ENCODE measurements at regions not wholly inside any gene's neighbourhood (a gene's known extent, or its start where the extent isn't known, plus 50 kb on each side); places are given as distances from the start of the nearest gene placed in this dataset.

DNA sequence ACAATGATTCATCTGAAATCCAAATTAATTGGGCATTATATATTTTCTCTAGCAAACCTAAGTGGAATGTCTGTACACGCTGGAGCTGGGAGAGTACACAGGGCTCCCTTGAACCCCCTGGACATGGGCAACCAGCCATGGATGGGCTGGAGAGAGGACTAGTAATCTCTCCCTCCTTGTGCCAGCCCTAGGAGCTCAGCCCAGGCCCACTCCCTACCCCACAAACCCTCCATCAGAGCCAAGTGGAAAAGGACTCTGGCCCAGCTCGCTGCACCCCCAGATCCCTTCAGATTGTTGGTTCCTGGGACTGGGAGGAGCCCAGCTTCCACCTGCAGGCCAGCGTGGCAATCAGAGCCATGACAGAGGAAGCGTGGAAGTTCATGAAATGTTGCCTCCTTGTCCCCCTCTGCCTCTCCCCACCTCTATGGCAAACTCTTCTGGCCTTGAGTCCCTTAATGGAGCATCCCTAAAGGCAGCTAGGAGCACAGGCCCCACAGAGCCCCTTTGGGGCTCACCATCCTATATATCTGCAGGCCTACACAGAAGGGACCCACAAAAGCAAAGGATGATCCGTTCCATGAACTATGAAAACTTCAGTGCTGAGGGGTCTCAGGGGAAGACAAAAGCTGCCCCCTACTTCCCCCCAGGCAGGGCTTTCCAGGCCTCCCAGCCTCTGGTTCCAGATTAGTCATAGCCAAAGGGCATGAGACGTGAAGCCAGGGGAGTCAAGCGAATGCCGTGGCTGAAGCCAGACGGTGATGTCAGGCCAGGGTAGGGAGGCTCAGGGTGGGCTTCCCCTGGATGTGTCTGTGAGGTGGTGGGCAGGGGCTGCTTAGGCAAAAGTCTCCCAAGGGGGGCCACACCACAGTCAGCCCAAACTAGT lies 126.4 kb upstream of the MAFB start:
- CTCF ChIA-PET: no interaction called here
- no peaks in the 10 kb centered on the region for H3K4me1 ChIP-seq (ENCODE audit: control insufficient read depth, extremely low read depth, insufficient read depth, low read length)
- H3K79me2 ChIP-seq (ENCODE audit: control insufficient read depth, insufficient read depth, low read length): no peaks in the 10 kb centered on the region
- no peaks in the 10 kb centered on the region for H3K9me1 ChIP-seq (replicated peaks; ENCODE audit: control insufficient read depth, extremely low read depth, insufficient read depth, low read length)
- no TSS peak for BruUV-seq (replicated peaks)
- H3K4me2 ChIP-seq (ENCODE audit: insufficient read depth, low read length): no peak overlapping the region
- no peak overlapping the region for H3K9ac ChIP-seq (replicated peaks; ENCODE audit: extremely low read depth, insufficient read depth, low read length)
- dilution Hi-C loops (cut with MboI; ENCODE audit: extremely low pct_ligation_motif_present, low sequenced_read_pairs) (no loop called here), intact Hi-C loops (cut with micrococcal nuclease) (no loop called here)
- no peaks in the 10 kb centered on the region for H3K9me3 ChIP-seq (replicated peaks; ENCODE audit: control insufficient read depth, insufficient read depth, low read length)
- no peaks in the 10 kb centered on the region for H3K36me3 ChIP-seq (ENCODE audit: control insufficient read depth in 2 of 2, extremely low read depth in 1 of 2, insufficient read depth in 2 of 2, low read length in 2 of 2)
- H3K4me3 ChIP-seq (replicated peaks in 1 of 3; ENCODE audit: insufficient read depth in 1 of 3, low read depth in 1 of 3, low read length in 3 of 3): no peak overlapping the region
- DNase-seq (ENCODE audit: low read depth, low spot score) (no peak), FAIRE-seq (no peak)
- no peaks in the 10 kb centered on the region for H3K27me3 ChIP-seq (ENCODE audit: control insufficient read depth in 2 of 2, insufficient read depth in 2 of 2, low read length in 2 of 2)
- no peak overlapping the region for H3K27ac ChIP-seq (ENCODE audit: insufficient read depth, low read depth, low read length)
- no peak for TF ChIP-seq POLR2AphosphoS5 (IDR thresholded peaks at IDR 0.05; ENCODE audit: insufficient read depth, low read depth, low read length)
- TF ChIP-seq EZH2 (IDR thresholded peaks at IDR 0.05; ENCODE audit: borderline replicate concordance, low read depth, low read length, severe bottlenecking): no peak
- TF ChIP-seq JUN (IDR thresholded peaks at IDR 0.05; ENCODE audit: borderline replicate concordance, insufficient read depth, insufficient read length, low read depth): no peak
- TF ChIP-seq, protein P1, sequence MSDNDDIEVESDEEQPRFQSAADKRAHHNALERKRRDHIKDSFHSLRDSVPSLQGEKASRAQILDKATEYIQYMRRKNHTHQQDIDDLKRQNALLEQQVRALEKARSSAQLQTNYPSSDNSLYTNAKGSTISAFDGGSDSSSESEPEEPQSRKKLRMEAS (IDR thresholded peaks at IDR 0.05; ENCODE audit: insufficient read depth, insufficient read length): no peak
- TF ChIP-seq, protein P2, sequence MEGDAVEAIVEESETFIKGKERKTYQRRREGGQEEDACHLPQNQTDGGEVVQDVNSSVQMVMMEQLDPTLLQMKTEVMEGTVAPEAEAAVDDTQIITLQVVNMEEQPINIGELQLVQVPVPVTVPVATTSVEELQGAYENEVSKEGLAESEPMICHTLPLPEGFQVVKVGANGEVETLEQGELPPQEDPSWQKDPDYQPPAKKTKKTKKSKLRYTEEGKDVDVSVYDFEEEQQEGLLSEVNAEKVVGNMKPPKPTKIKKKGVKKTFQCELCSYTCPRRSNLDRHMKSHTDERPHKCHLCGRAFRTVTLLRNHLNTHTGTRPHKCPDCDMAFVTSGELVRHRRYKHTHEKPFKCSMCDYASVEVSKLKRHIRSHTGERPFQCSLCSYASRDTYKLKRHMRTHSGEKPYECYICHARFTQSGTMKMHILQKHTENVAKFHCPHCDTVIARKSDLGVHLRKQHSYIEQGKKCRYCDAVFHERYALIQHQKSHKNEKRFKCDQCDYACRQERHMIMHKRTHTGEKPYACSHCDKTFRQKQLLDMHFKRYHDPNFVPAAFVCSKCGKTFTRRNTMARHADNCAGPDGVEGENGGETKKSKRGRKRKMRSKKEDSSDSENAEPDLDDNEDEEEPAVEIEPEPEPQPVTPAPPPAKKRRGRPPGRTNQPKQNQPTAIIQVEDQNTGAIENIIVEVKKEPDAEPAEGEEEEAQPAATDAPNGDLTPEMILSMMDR (IDR thresholded peaks at IDR 0.05; ENCODE audit: extremely low read depth in 1 of 2, insufficient read depth in 1 of 2, low read depth in 1 of 2, low read length in 2 of 2): no peak
- TF ChIP-seq MYC (IDR thresholded peaks at IDR 0.05; ENCODE audit: low read depth, low read length): no peak
- TF ChIP-seq GATA2 (IDR thresholded peaks at IDR 0.05; ENCODE audit: insufficient read depth, insufficient read length, low read depth, low read length): no peak
- TF ChIP-seq POLR2A (IDR thresholded peaks at IDR 0.05; ENCODE audit: low read depth, low read length): no peak
- no peak for TF ChIP-seq FOS (IDR thresholded peaks at IDR 0.05; ENCODE audit: borderline replicate concordance, insufficient read depth, low read length)
- no peak overlapping the region for H2AFZ ChIP-seq (ENCODE audit: low read depth, low read length)
- no peaks in the 10 kb centered on the region for H4K20me1 ChIP-seq (replicated peaks; ENCODE audit: control insufficient read depth, extremely low read depth, insufficient read depth, low read length)
- POLR2A ChIA-PET: no interaction called here
